Fibroblast of pulmonary artery (primary cell): ENCODE measurements at regions not wholly inside any gene's neighbourhood (a gene's known extent, or its start where the extent isn't known, plus 50 kb on each side); places are given as distances from the start of the nearest gene placed in this dataset.
"Not testable (repeated sequence)": the region's sequence is repeated elsewhere in the genome, so short reads cannot be mapped to it uniquely, and the experiment has no call there.

Source experiments
- DNase-seq: peaks from one replicate; pipeline ENCODE4 v3.0.0-alpha.2; 2010; ENCODE audit warnings: low read depth
- H3K4me3 ChIP-seq: replicated peaks from 2 replicates; pipeline ENCODE4 v1.5.1; 2011; ENCODE audit warnings: low read depth, mild to moderate bottlenecking, control low read depth, low read length, moderate library complexity
- TF ChIP-seq, protein P1 (sequence below): IDR thresholded peaks from 2 replicates; pipeline ENCODE4 v1.5.1; 2011; ENCODE audit warnings: mild to moderate bottlenecking, control low read depth, low read length, inconsistent platforms; ENCODE audit errors: missing control alignments

DNA sequence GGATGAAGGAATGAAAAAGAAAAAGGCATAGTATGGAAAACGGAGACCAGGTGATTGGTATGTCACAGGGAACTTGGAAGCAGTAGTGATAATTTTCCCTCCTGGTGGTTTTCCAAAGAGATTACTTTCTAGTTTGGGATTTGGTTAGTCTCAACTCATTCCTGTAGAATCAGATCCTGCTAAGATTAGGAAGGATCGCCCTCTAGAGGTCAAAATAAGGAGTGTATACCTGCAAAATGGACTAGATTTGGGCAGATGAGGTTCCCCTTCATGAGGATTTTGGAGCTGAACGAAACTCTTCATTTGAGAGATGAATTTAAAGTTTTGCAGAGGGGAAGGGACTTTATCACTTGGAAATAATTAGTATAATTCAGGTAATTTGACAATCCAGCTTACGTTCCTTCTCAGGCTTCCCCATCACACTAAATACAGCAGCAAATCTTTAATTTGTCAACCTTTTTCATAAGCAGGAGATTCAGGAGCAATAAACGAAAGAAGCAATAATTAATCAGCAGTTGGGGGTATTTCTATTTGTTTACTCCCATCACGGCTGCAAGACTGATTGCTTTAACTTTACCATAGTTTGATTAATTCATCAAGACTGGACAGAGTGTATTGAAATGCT is 65.2 kb downstream of the CCDC195 start:
- H3K4me3 ChIP-seq: no peak overlapping the region
- peak; percentile 52 for DNase-seq
- TF ChIP-seq, protein P1, sequence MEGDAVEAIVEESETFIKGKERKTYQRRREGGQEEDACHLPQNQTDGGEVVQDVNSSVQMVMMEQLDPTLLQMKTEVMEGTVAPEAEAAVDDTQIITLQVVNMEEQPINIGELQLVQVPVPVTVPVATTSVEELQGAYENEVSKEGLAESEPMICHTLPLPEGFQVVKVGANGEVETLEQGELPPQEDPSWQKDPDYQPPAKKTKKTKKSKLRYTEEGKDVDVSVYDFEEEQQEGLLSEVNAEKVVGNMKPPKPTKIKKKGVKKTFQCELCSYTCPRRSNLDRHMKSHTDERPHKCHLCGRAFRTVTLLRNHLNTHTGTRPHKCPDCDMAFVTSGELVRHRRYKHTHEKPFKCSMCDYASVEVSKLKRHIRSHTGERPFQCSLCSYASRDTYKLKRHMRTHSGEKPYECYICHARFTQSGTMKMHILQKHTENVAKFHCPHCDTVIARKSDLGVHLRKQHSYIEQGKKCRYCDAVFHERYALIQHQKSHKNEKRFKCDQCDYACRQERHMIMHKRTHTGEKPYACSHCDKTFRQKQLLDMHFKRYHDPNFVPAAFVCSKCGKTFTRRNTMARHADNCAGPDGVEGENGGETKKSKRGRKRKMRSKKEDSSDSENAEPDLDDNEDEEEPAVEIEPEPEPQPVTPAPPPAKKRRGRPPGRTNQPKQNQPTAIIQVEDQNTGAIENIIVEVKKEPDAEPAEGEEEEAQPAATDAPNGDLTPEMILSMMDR: peak; percentile 59

- H3K4me3 ChIP-seq, DNase-seq: not testable (repeated sequence)
Measured at GRCh38 chr2:224647684-224648083, 62.5 kb upstream of the CUL3 start.

- TF ChIP-seq, protein P1: peak; percentile 51
- DNase-seq: peak; percentile 4
- H3K4me3 ChIP-seq: no peak overlapping the region
Measured at GRCh38 chr2:224646242-224646846, 61.2 kb upstream of the CUL3 start.

DNA sequence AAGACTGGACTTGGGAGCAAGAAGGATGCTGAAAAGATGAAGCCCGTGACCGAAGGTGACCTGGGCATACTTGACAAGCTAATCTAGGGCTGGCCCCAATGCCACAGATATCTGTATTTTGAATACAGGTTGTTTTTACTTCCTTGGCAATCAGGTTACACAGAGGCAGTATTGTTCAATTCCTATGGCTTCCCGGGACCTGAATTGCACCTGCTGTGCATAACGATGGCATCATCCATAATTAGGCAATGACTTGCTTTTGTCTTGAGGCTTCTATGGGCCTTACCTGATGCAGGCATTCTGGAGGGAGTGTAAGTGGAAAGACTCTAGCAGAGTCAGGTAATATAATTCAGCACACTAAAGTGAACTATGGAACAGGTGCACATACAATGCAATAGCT is 60.6 kb upstream of the CUL3 start:
- TF ChIP-seq, protein P1: no peak
- no peak for DNase-seq
- H3K4me3 ChIP-seq: no peak overlapping the region

DNA sequence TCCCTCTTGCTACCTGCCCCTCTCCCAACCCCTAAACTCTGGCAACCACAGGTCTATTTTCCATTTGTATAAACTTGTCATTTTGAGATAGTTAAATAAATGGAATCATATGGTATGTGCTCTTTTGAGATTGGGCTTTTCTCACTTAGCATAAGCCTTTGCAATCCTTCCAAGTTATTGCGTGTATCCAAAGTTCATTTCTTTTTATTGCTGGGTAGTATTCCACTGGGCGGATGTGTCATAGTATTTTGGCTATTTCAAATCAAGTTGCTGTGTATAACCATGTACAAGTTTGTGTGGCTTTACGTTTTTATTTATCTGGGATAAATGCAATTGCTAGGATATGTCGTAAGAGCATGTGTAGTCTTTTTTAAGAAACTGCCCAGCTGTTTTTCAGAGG is 55.5 kb upstream of the CUL3 start:
- TF ChIP-seq, protein P1: no peak
- H3K4me3 ChIP-seq: no peak overlapping the region
- DNase-seq: no peak

DNA sequence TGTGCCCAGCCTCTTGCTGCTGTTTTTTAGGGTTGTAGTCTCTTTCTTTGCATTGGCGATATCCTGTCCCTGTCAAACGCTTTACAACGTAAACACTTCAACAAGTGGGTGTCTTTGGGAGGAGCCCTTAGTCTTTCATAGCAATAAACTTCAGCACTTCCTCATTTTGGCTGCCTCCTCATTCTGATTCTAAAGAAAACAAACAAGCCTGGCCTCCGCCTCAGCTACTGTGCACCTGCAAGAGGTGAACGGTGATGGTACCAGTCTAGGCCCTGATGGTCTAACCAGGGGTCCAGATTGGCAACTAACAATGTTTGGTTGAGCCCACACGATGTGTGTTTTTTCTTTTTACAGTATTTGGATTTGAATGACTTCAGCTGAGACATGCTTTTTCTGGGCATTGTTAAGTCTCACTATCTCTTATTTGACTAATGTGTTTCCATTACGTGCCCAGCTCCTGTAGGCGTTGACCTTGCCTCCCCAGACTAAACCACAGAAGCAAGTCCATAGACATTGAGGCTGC is 53.2 kb upstream of the CUL3 start:
- TF ChIP-seq, protein P1: no peak
- no peak for DNase-seq
- no peak overlapping the region for H3K4me3 ChIP-seq
